Prostate gland (tissue), 2 donors: ENCODE measurements at regions not wholly inside any gene's neighbourhood (a gene's known extent, or its start where the extent isn't known, plus 50 kb on each side); places are given as distances from the start of the nearest gene placed in this dataset.

Experiments
- DNase-seq: peaks from one replicate; pipeline ENCODE4 v3.0.0-alpha.2; 2019; ENCODE audit warnings: low spot score
- H3K27ac ChIP-seq, 2 donors: fragments of 200-600 bp; sonication (generic); 2 replicates each; pipeline ENCODE4 v1.5.1; 2017 to 2019
- H3K27me3 ChIP-seq: fragments of 200-600 bp; sonication (generic); replicated peaks from 2 replicates; pipeline ENCODE4 v1.5.1; 2019; ENCODE audit not compliant: insufficient read depth
- H3K36me3 ChIP-seq, 2 donors: fragments of 200-600 bp; sonication (generic); 1 replicate in 1 of 2; 2 replicates in 1 of 2; pipeline versions ENCODE4 v1.5.1 to v1.8.1; 2017 to 2019
- H3K4me1 ChIP-seq: fragments of 200-600 bp; sonication (generic); replicated peaks from 2 replicates; pipeline ENCODE4 v1.5.1; 2019
- H3K4me3 ChIP-seq, 2 donors: fragments of 200-600 bp; sonication (generic); 2 replicates each; pipeline ENCODE4 v1.5.1; 2017 to 2019
- H3K9me3 ChIP-seq: fragments of 200-600 bp; sonication (generic); 2 replicates; pipeline ENCODE4 v1.5.1; 2017
- POLR2A ChIP-seq: fragments of 450-650 bp; IDR thresholded peaks from one replicate; pipeline ENCODE4 v1.6.1; 2016; ENCODE audit warnings: antibody characterized with exemption, mild to moderate bottlenecking
- POLR2AphosphoS5 ChIP-seq: sonication (generic); formaldehyde crosslinking; IDR thresholded peaks from one replicate; pipeline ENCODE4 v1.6.1; 2017; ENCODE audit warnings: antibody characterized with exemption
- WGBS: methylation state at CpG from one replicate; pipeline ENCODE4 v1.1.5; 2018; 5-methylcytosine and 5-hydroxymethylcytosine counted together
- intact Hi-C: fragments of 100-400 bp; cut with DNase I; formaldehyde crosslinking; loops from one replicate; pipeline ENCODE4 v1.14.2; 2022
- TF ChIP-seq, protein P1 (sequence below), 4 experiments: fragments of 200-600 bp in 2 of 4; fragments of 450-650 bp in 2 of 4; sonication (generic) in 2 of 4; IDR thresholded peaks; 1 replicate in 3 of 4; 2 replicates in 1 of 4; pipeline ENCODE4 v1.5.1; 2016 to 2019; ENCODE audit warnings: antibody characterized with exemption in 4 of 4, mild to moderate bottlenecking in 2 of 4, moderate library complexity in 2 of 4

DNA sequence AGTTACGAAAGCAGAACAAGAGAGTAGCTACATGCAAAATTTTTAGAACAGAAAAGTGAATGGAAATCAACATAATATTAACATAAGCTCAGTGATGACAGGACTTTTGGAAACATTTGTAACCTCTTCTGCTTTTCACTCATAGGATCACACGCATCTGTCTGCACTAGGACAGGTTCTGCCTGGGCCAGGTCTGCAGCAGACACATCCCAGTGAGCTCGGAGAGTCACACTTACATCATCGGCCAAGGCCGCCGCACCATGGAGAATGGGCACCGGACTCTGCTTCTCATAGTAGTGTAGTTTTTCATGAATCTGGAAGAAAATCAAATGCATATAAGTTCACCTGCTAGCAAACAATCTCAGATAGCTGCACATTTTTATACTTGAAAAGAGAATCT, 150.9 kb upstream of the ODAD2 start:
- no peak for TF ChIP-seq POLR2AphosphoS5
- TF ChIP-seq, protein P1, sequence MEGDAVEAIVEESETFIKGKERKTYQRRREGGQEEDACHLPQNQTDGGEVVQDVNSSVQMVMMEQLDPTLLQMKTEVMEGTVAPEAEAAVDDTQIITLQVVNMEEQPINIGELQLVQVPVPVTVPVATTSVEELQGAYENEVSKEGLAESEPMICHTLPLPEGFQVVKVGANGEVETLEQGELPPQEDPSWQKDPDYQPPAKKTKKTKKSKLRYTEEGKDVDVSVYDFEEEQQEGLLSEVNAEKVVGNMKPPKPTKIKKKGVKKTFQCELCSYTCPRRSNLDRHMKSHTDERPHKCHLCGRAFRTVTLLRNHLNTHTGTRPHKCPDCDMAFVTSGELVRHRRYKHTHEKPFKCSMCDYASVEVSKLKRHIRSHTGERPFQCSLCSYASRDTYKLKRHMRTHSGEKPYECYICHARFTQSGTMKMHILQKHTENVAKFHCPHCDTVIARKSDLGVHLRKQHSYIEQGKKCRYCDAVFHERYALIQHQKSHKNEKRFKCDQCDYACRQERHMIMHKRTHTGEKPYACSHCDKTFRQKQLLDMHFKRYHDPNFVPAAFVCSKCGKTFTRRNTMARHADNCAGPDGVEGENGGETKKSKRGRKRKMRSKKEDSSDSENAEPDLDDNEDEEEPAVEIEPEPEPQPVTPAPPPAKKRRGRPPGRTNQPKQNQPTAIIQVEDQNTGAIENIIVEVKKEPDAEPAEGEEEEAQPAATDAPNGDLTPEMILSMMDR (IDR thresholded peaks at IDR 0.05), result no peak
- no peak for TF ChIP-seq POLR2A
- Histone ChIP-seq H3K27me3 (no peaks in the 10 kb centered on the region), H3K9me3 (no peaks in the 10 kb centered on the region), H3K36me3 (no peaks in the 10 kb centered on the region), H3K4me1 (no peaks in the 10 kb centered on the region), H3K4me3 (no peak overlapping the region), H3K27ac (no peak overlapping the region)
- DNase-seq, result no peak
- WGBS, result 90% methylated on average over 7 of the region's 7 CpGs
- intact Hi-C loops, result no loop called here

DNA sequence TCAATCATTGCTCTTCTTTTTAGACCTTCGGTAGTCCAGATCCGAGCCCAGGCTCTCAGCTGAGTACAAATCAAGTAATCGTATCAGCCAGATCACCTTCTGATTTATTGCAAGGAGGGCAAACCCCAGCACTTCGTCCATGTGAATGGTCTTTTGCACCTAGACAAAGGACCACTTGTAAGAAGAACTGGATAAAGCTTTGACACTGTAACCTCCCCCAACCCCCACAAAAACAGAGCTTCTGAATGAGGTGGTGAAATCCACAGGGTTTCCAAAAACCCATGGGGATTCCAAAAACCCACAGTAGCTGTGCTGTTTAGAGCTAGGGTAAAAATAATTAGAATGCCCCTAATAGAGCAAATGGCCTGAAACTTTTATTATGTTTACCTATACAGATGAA, 148.8 kb upstream of the ODAD2 start:
- Histone ChIP-seq H3K27me3 (no peaks in the 10 kb centered on the region), H3K4me1 (no peaks in the 10 kb centered on the region), H3K4me3 (no peak overlapping the region), H3K27ac (no peak overlapping the region), H3K36me3 (no peaks in the 10 kb centered on the region), H3K9me3 (no peaks in the 10 kb centered on the region)
- WGBS, result 71% methylated on average over 4 of the region's 4 CpGs
- TF ChIP-seq, protein P1 (IDR thresholded peaks at IDR 0.05), result no peak
- TF ChIP-seq POLR2AphosphoS5 (no peak), POLR2A (no peak)
- intact Hi-C loops, result no loop called here
- no peak for DNase-seq

DNA sequence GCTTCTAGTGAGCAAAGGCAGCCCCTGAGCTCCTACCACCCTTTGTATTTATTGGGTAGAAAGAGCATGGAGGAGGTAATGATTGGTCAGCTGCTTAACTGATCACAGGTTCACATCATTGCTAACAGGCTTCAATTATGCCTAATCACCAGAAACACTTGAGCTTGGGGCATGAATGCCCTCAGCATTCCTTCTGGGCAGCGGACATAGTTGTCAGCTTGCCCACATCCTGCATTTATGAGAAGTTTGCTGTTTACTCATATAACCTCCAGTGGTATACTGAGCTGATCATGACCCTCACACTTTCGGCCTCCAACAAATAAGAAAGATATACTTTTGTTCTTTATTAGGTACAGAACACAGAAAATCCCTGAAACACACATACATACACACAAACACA, 140.3 kb upstream of the ODAD2 start:
- WGBS, result 87% methylated on average over 2 of the region's 2 CpGs
- no peaks in the 10 kb centered on the region for H3K9me3 ChIP-seq
- no peak overlapping the region for H3K4me3 ChIP-seq
- H3K27ac ChIP-seq, result no peak overlapping the region
- no peaks in the 10 kb centered on the region for H3K27me3 ChIP-seq
- H3K4me1 ChIP-seq, result no peaks in the 10 kb centered on the region
- no peak for DNase-seq
- intact Hi-C loops, result no loop called here
- TF ChIP-seq, protein P1 (IDR thresholded peaks at IDR 0.05), result no peak
- TF ChIP-seq POLR2A, result no peak
- no peak for TF ChIP-seq POLR2AphosphoS5
- H3K36me3 ChIP-seq, result no peaks in the 10 kb centered on the region

DNA sequence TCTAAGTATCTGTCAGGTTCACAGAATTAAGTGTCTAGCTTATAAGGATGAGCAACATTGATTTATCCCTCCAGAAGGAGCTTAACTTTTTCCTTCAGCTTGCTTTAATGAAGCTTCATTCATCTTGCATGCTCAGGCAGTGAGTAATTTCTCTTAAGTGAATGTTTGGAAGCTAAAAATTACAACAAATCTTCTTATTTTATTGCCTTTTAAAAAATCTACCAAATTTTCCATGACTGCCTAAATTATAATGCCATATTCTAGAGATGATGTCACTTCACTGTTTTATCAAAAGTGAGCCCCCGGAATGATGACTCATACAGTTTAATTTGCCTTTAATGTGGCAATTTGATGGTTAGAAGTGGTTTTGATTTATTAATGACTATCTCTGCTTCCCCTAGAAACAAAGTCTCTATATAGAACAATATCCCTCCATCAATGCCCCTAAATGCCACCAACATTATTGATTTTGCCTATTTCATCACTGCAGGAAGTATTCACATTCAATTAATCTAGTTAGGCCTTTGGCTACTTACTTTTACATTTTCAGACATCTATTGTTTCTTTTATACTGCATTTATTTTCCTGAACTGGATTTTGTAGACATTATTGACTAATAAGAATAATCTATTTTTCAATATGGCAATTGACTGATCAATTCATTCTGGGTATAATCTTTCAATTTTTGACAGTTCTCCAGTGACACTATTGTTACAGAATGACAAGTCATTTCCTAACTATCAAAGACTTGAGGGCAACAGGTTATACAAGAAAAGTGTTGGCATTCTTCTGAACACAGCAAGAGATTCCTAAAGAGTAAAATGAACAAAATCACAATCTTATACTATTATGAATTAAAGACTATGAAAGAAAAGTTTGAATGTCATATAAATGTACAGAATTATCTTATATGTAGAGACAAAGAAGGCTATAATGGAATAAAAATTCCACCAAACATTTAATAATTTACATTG, 139.3 kb upstream of the ODAD2 start:
- H3K4me3 ChIP-seq, result no peak overlapping the region
- H3K9me3 ChIP-seq, result no peaks in the 10 kb centered on the region
- no peaks in the 10 kb centered on the region for H3K4me1 ChIP-seq
- no peak for DNase-seq
- no peaks in the 10 kb centered on the region for H3K36me3 ChIP-seq
- intact Hi-C loops, result no loop called here
- no peaks in the 10 kb centered on the region for H3K27me3 ChIP-seq
- H3K27ac ChIP-seq, result no peak overlapping the region
- no peak for TF ChIP-seq POLR2A
- TF ChIP-seq POLR2AphosphoS5, result no peak
- TF ChIP-seq, protein P1 (IDR thresholded peaks at IDR 0.05), result no peak
- WGBS, result 56% methylated on average over 1 of the region's 1 CpG

DNA sequence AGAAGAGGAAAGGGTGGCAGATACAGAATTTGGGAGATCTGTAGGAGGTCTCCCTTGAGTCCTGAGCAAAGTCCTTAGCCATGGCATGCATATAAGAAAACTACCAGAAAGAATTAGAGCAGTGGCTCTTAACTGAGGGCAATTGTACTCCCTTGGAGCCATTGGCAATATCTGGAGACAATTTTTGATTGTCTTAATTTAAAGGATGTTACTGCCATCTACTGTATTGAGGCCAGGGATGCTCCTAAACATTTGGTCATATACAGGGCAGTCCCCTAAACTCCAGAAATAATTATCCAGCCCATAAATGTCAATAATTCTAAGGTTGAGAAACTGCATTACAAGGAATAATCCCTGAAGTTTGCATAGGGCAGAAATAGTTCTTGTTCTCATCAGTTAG, 136.4 kb upstream of the ODAD2 start:
- H3K27ac ChIP-seq, result no peak overlapping the region
- no peaks in the 10 kb centered on the region for H3K27me3 ChIP-seq
- no peak for DNase-seq
- H3K36me3 ChIP-seq, result no peaks in the 10 kb centered on the region
- no peaks in the 10 kb centered on the region for H3K9me3 ChIP-seq
- H3K4me1 ChIP-seq, result no peaks in the 10 kb centered on the region
- intact Hi-C loops, result no loop called here
- no peak overlapping the region for H3K4me3 ChIP-seq
- TF ChIP-seq POLR2AphosphoS5, result no peak
- no peak for TF ChIP-seq POLR2A
- TF ChIP-seq, protein P1 (IDR thresholded peaks at IDR 0.05), result no peak
